ENCODE measurements at regions not wholly inside any gene's neighbourhood (a gene's known extent, or its start where the extent isn't known, plus 50 kb on each side); places are given as distances from the start of the nearest gene placed in this dataset.
A peak's percentile ranks its signal among the peaks of the same experiment; 100 is the strongest.
"Not testable (repeated sequence)": the region's sequence is repeated elsewhere in the genome, so short reads cannot be mapped to it uniquely, and the experiment has no call there.

DNA sequence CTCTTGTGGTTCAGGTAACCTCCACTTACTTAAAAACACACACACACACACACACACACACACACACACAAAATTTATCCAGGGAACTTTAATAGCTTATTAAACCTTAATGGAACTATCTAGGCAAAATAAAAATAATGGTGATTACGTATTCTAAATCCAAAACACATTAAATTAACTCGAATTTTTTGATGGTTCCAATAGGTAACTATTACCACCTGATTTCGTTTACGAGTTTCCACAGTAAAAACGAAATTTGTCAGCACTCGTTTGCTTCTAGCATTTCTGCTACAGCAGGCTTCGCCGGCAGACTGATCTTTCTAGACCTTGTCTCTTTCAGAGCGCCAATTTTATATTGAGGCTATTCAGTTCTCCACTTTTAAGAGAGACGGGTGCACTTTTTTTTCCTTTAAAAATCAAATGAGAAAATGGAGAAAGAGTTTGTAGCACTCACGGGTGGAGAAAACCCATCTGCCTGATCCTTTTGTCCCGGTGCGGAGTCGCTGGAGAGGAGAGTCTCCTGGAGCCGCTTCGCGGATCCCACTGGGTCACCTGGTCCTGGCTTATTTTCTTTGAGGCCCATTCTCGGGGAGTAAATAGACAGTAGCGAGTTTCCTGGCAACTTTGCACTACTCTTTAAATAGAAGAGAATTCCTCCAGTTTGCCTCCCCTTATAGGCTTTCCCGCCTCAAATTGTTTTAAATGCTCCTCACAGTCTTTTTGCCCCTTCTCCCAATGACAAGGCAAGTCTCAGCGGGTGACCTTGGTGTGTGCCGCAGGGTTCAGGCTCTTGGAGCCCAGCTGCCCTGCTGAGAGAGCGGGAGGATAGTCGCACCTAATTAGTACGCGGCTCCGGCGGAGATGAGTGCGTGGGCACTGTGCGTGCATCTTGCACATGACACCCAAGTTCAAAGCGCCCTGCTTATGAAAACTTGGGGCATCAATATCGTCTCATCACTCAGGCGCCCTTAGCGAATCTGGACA, 117.0 kb downstream of the KCNRG start:
- peak; percentile 32 for DNase-seq

DNA sequence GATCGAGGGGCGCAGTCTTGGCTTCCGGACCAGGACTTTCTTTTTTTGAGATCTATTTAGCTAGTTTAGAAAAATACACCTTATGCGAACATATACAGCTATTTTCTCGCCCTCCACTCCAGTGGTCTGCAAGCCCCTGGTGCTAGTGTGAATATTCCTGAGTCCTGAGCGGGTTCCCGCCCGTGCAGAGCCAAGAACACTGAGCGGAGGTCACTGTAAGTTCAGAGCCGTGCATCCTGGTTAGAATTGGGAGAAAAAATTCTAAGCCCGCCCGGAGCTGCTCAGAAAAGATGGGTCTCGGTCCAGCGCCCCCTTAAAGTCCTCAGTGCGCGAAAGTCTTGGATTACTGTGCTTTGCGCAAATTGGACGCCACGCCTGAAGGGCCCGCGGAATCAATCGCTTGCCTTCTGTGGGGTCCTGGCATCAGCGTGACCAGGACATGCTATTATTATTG, 117.7 kb downstream of the KCNRG start:
- DNase-seq, result no peak

DNA sequence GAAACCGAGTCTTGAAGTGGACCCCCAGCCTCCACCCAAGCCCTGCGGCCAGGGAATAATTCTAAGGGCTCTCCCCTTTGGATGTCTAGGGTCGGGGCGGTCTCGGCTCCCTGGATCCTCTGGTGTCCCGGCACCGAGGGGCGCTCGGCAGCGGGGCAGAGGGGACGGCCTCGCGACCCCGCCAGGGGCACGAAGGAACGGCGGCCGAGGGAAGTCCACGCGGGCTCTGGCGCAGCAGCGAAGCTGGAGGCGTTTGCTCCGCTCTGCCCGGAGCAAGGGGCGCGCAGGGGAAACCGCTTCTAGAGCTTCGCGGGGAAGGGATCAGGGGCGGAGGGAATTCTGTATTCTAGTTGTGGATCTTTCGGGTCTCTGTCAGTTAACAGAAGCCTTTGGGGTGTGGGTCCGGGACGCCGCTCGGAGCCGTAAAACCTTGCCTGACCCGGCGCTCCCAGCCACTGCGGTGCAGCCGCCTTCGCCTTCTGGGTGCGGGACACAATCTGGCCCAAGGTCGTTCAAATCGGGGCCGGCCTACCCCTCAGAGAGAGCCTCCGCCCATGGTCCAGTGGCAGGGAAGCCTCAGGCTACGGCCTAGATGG, 118.2 kb downstream of the KCNRG start:
- DNase-seq, result no peak

- DNase-seq, result no peak
These were observed 121.0 kb downstream of the KCNRG start for GRCh38 chr13:50136226-50136625.

DNA sequence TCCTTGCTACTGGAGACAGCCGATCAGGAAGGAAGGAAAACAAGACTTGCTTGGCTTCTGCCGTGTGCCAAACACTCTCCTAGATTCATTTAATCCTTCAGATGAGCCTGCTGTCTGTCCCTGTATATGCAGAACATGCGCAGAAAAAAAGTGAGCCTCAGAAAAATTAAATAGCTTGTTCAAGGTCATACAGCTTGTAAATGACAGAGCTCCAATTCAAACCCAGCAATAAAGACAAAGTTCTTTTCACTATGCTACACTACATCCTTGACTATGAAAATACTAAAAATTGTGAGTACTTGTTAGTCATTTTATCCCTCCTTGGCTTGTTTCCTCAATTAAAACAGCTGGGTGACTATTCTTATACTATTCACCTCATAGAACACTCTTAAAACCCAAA, 121.4 kb downstream of the KCNRG start:
- no peak for DNase-seq

DNA sequence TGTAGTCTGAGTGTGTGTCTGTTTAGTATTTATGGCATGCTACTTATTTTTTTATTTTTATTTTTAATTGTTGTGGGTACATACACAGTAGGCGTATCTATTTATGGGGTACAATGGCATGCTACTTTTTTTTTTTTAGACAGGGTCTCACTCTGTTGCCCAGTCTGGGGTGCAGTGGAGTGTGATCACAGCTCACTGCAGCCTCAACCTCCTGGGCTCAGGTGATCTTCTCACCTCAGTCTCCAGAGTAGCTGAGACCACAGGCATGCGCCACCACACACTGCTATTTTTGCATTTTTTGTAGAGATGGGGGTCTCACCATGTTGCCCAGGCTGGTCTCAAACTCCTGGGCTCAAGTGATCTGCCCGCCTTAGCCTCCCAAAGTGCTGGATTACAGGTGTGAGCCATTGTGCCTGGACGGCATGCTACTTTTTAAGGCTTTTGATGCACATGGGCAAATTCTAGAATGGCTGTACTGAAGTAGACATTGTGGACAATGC, 124.2 kb downstream of the KCNRG start:
- not testable (repeated sequence) for DNase-seq

GRCh38 chr13:50140153-50140552, 124.9 kb downstream of the KCNRG start:
- no peak for DNase-seq

DNA sequence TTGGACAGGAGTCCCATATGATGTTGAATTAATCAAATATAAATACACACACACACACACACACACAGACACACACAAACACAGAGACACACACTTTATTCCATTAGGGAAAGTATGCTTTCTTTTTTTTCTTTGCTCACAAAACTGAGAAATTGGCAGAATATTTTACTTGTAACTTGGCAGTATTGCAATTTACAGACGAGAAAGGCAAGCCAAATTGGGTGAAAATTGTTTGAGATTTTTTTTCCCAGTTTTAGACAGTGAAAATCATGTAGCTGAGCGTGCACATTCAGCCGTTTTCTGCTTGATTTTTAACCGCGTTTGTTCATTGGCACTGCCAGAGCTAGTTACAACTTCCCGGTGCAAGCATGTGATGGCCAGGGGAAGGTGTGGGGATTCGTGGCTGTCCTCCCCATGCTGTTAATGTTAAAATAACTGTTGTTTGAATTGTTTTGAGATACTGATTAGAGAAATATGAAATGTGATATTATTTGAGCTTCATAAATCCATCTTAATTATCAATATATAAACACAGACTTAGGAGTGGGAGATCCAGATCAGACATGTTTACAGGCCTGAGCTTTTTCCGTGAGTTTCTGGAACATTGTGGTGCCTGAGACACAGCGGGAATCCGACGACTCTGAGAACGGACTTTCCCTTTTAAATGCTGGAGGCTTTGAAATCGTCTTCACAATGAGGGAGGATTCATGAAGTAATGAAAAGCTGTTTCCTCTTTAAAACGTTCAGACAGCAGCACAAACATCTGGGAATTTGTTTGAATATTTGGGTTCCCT, 125.5 kb downstream of the KCNRG start:
- no peak for DNase-seq

DNA sequence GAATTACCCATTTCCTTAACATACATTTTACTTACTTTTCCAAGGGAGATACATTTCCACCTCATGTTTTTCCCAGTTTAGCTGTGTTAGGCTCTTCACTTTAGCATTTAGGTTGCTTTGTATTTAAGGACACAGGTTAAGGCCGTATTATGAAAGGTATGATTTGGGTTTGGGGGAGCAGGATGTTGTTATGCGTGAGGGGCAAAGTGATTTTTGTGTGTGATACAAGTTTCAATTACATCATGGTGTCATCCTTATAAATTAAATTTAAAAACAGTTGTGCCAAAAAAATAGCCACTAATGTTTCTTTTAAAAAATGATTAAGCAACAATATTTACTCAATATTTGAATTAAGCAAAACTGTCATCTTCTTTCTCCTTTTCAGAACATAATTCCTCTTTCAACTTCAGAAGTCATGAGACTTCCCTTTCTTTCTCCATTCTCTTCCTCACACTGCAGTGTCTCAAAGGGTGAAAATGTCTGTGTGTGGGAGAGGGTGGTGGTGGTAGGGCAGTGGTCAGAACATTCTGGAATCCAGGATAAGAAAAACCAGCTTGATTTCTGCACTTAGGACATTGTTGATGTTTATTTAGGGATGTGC, 126.2 kb downstream of the KCNRG start:
- no peak for DNase-seq

GRCh38 chr13:50144246-50145160, 129.3 kb downstream of the KCNRG start:
- DNase-seq, result no peak

- DNase-seq, result no peak
These were observed 134.0 kb downstream of the KCNRG start for GRCh38 chr13:50149214-50149613.

DNA sequence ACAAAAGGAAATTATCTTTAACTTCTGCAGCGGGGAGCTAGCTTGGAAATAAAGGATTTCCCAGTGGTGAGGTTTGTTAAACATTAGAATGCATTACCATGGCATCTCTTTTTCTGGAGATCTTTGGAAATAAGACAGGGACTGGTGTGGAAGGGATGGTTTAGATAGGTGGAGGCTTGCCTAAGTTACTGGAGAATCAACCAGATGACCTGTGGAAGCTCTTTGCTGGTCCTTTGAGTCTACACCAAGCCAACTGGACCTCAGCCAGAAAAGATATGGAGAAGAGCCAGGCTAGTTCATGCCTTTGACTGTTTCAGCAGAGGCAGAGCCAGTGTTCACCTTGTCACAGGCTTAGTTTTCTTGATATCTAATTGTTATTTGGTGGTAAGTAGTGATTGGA, 134.7 kb downstream of the KCNRG start:
- DNase-seq, result no peak

GRCh38 chr13:50152224-50152623, 137.0 kb downstream of the KCNRG start:
- no peak for DNase-seq

GRCh38 chr13:50152655-50153309, 137.5 kb downstream of the KCNRG start:
- no peak for DNase-seq

DNA sequence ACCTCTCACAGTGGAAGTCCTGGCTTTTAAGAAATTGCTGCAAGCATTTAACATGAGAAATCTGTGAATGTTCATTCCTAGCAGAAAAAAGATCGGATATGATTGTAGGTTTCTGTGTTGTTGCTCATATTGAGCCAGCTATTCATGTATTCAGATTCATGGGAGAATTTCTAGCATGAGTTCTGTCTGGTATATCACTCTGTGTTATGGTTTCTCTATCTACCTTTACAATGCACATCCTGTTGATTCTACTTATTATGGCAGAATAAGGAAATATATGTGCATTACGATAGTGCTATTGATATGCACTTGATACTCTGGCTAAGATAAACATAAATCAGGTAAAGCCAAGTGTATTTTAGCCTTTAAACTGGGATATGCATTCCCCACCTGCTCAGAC, 138.2 kb downstream of the KCNRG start:
- DNase-seq, result no peak

DNA sequence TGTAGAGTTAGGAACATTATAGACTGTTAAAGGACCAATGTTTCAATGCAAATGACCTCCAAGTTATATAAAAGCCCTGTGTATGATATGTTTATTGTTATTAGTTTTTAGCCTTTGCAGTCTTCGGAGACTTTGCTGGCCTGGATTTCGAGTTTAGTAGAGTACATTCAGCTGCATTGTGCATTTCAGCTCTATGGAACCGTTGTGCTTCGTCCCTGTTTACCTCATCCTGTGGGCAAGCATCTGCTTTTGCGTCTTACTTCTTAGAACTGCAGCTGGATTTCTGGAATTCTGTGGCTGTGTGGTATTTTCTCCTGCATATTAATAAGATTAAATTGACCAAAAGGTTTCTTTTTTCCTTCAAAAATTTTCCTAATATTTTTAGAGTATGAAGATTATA, 138.6 kb downstream of the KCNRG start:
- DNase-seq, result no peak

DNA sequence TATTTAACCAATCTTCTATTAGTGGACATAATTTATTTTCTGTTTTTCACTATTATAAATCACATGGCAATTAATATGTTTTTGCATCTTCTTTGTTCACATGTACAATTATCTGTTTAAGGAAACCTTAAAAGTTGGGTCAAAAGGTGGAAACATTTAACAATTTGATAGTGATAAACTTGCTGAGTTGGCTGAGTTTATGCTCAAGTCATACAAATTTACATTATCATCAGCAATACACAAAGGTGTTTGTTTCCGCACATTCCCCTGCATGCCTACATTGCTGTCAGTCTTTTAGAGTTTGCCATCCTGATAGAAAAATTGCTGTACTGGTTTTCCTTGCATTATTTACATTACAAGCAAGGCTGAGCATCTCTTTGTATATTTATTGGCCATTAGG, 139.5 kb downstream of the KCNRG start:
- DNase-seq, result no peak

- no peak for DNase-seq
These were observed 140.9 kb downstream of the KCNRG start for GRCh38 chr13:50156140-50156539.

DNA sequence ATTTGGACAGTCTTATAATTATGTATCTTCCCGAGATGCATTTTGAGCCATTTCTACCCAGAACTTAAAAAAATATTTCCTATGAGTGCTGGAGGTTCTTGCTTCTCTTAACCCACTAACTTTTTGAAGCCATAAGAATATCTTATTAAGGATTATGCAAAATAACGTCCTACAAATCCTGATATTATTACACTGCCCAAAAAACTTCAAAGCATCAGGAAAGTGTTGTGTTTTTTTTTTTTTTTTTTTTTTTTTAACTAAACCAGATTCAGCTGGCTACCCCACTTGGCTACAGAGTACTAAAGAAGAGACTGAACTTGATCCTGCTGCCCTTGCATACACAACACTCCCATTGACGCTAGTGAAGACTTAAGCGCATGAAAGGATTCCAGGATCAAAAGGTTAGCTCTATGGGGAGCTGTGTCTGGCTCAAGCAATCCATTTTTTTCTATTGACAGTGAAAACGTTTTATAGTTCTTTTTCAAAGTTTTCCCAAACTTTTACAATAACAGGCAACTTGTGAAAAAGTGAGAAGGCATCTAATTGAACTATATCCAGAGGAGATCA, 141.4 kb downstream of the KCNRG start:
- DNase-seq, result no peak

DNA sequence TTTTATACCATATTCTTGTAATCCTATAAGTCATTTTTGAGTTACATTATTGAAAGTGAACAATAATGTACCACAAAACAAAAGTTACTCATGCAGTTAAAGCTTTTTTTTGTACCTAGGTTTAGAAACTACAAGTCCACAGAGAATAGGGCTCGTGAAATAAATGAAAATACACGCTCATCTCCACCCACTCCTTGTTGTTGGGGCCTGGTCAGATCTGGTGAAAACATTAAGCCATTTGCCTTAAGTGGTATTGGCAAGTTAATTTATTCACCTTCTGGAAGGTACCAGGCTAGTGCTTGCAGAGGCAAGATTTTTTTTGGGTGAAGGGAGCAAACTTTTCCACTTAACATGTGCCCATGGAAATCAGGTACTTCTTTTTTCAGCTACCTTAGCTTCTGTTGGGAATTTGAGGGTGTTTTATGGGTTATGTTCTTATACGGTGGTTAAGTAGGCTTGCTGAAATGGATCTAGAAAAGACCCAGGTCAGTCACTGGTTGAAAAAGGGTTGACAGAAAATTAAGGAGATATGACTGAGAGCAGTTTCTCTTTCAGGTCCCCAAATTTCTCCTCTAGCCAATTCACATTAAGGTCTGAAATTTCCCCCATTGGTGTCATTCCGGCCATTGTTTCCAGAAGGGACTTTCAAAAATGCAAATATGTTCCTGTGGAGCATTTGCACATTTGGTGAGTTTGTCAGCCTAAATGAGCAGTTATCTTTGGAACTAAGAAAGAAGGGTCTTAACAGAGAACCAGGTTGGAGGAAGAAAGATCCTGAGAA, 143.3 kb downstream of the KCNRG start:
- no peak for DNase-seq
